ENCODE measurements at regions not wholly inside any gene's neighbourhood (a gene's known extent, or its start where the extent isn't known, plus 50 kb on each side); places are given as distances from the start of the nearest gene placed in this dataset.

- no peak overlapping the region for H2AK5ac ChIP-seq (ENCODE audit: low read depth, low read length)
- no peaks in the 10 kb centered on the region for H3K79me1 ChIP-seq (ENCODE audit: low read depth, low read length)
- H4K91ac ChIP-seq (replicated peaks; ENCODE audit: insufficient read length, low read length): no peak overlapping the region
- H3K4me2 ChIP-seq (ENCODE audit: insufficient read depth in 1 of 2, low read depth in 2 of 2, low read length in 2 of 2): no peak overlapping the region
- no peak overlapping the region for H3K18ac ChIP-seq (ENCODE audit: extremely low read depth, low read length)
- no peaks in the 10 kb centered on the region for H3K9me3 ChIP-seq (ENCODE audit: insufficient read depth in 2 of 2, low read depth in 1 of 2, low read length in 1 of 2)
- FAIRE-seq (no peak), DNase-seq (ENCODE audit: low read depth in 1 of 2, low spot score in 2 of 2) (no peak)
- no peaks in the 10 kb centered on the region for H4K20me1 ChIP-seq (replicated peaks in 1 of 2; ENCODE audit: control insufficient read depth in 1 of 2, insufficient read depth in 2 of 2, low read length in 2 of 2)
- no peak overlapping the region for H2BK120ac ChIP-seq (replicated peaks; ENCODE audit: low read depth, low read length)
- no peak overlapping the region for H3K14ac ChIP-seq (ENCODE audit: insufficient read length)
- no peak overlapping the region for H2BK15ac ChIP-seq (ENCODE audit: low read length)
- no peak overlapping the region for H3K4ac ChIP-seq (replicated peaks; ENCODE audit: insufficient read length, low read depth, low read length)
- H3K23me2 ChIP-seq (ENCODE audit: low read depth, low read length): no peaks in the 10 kb centered on the region
- no peak overlapping the region for H2BK5ac ChIP-seq (ENCODE audit: low read depth, low read length)
- no peak overlapping the region for H4K5ac ChIP-seq (ENCODE audit: insufficient read length, low read depth, low read length)
- H3K79me2 ChIP-seq (ENCODE audit: control insufficient read depth in 1 of 2, insufficient read depth in 2 of 2, low read length in 2 of 2): no peaks in the 10 kb centered on the region
- ChIA-PET CTCF (ENCODE audit: partially characterized antibody) (interaction anchor here (1.0 kb wide), 1 partner anchor 66 kb away, joined by 3 read pairs; no protein-coding TSS in a partner anchor), POLR2A (ENCODE audit: partially characterized antibody) (no interaction called here)
- H3K4me3 ChIP-seq (ENCODE audit: extremely low read depth in 1 of 4, insufficient read depth in 2 of 4, low read depth in 3 of 4, low read length in 4 of 4): no peak overlapping the region
- 88% methylated on average over 3 of the region's 3 CpGs; no CpG with 5 or more reads in 1 of the 2 experiments for WGBS, 2 experiments (ENCODE audit: extremely low coverage in 1 of 2, insufficient coverage in 1 of 2, insufficient read length in 1 of 2, insufficient replicate concordance in 2 of 2, low coverage in 1 of 2, low lambda C conversion rate in 2 of 2, missing lambda C conversion rate in 1 of 2)
- H3K27ac ChIP-seq (ENCODE audit: low read depth, low read length): no peak overlapping the region
- H4K8ac ChIP-seq (ENCODE audit: extremely low read depth, insufficient read depth, low read length): no peak overlapping the region
- no peaks in the 10 kb centered on the region for H3K36me3 ChIP-seq (ENCODE audit: control insufficient read depth in 2 of 4, insufficient read depth in 4 of 4, low read length in 3 of 4)
- no peak overlapping the region for H2BK12ac ChIP-seq (ENCODE audit: low read depth, low read length)
- H2AFZ ChIP-seq (ENCODE audit: low read length): no peak overlapping the region
- H3K9ac ChIP-seq (replicated peaks in 1 of 4; ENCODE audit: extremely low read depth in 1 of 4, low read depth in 3 of 4, low read length in 3 of 4): no peak overlapping the region
- H3K56ac ChIP-seq (replicated peaks; ENCODE audit: insufficient read length, low read depth, low read length): no peak overlapping the region
- no peaks in the 10 kb centered on the region for H3K27me3 ChIP-seq (replicated peaks in 1 of 4; ENCODE audit: control insufficient read depth in 3 of 4, extremely low read depth in 1 of 4, insufficient read depth in 3 of 4, low read length in 3 of 4)
- no peak overlapping the region for H2BK20ac ChIP-seq (ENCODE audit: low read length)
- H3K4me1 ChIP-seq (replicated peaks in 1 of 4; ENCODE audit: control insufficient read depth in 3 of 4, insufficient read depth in 4 of 4, low read length in 3 of 4): no peaks in the 10 kb centered on the region
- H3K23ac ChIP-seq (ENCODE audit: insufficient read length): no peak overlapping the region
- no peak for TF ChIP-seq CTBP2 (IDR thresholded peaks at IDR 0.05; ENCODE audit: borderline replicate concordance, insufficient read depth, insufficient read length, low read length)
- TF ChIP-seq EZH2 (IDR thresholded peaks at IDR 0.05; ENCODE audit: low read depth, low read length, severe bottlenecking): no peak
- TF ChIP-seq TAF7 (optimal IDR thresholded peaks at IDR 0.05; ENCODE audit: borderline replicate concordance, low read depth, low read length): no peak
- TF ChIP-seq BACH1 (IDR thresholded peaks at IDR 0.05; ENCODE audit: low read length): no peak
- no peak for TF ChIP-seq SIRT6 (IDR thresholded peaks at IDR 0.05; ENCODE audit: low read length)
- no peak for TF ChIP-seq RBBP5 (IDR thresholded peaks at IDR 0.05; ENCODE audit: borderline replicate concordance, low read depth, low read length)
Measured at GRCh38 chr12:127214186-127214585, 1052.8 kb upstream of the TMEM132C start.
